CD4-positive, alpha-beta T cell (primary cell): ENCODE measurements at regions not wholly inside any gene's neighbourhood (a gene's known extent, or its start where the extent isn't known, plus 50 kb on each side); places are given as distances from the start of the nearest gene placed in this dataset.

Experiments used
- ATAC-seq: fragments of 200-7000 bp; cut with Tn5 transposase; one replicate; pipeline ENCODE4 v1.10.0; 2022; ENCODE audit warnings: mild to moderate bottlenecking; ENCODE audit not compliant: poor library complexity
- CTCF ChIA-PET: fragments of 350-600 bp; sonication (Branson Sonifier 250); formaldehyde crosslinking; loops from one replicate; lab custom pipeline; 2021; ENCODE audit warnings: antibody characterized with exemption, inconsistent platforms; lab: Charles Lee
- POLR2A ChIA-PET: fragments of 350-600 bp; sonication (Branson Sonifier 250); formaldehyde crosslinking; loops from one replicate; lab custom pipeline; 2021; ENCODE audit warnings: antibody characterized with exemption, inconsistent platforms; lab: Charles Lee
- DNase-seq, 14 experiments: peaks; one replicate each; pipeline ENCODE4 v3.0.0-alpha.2; 2013 to 2020; ENCODE audit warnings: mixed read lengths in 2 of 14
- H3K27ac ChIP-seq, 2 donors: one replicate each; pipeline versions ENCODE4 v1.5.1 to v1.7.0; 2013; ENCODE audit warnings: low read length in 2 of 2, low read depth in 1 of 2, mild to moderate bottlenecking in 1 of 2
- H3K27me3 ChIP-seq, 2 experiments: 1 replicate in 1 of 2; 2 replicates in 1 of 2; pipeline versions ENCODE4 v1.6.1 to v1.7.0; 2013; ENCODE audit warnings: low read length in 2 of 2, control low read depth in 1 of 2, mild to moderate bottlenecking in 1 of 2, moderate library complexity in 1 of 2; ENCODE audit not compliant: insufficient read depth in 2 of 2, control insufficient read depth in 1 of 2
- H3K36me3 ChIP-seq: one replicate; pipeline ENCODE4 v1.6.1; 2013; ENCODE audit warnings: low read length, control low read depth; ENCODE audit not compliant: insufficient read depth
- H3K4me1 ChIP-seq: one replicate; pipeline ENCODE4 v1.6.1; 2013; ENCODE audit warnings: low read length, control low read depth; ENCODE audit not compliant: insufficient read depth
- H3K4me3 ChIP-seq: one replicate; pipeline ENCODE4 v1.5.1; 2013; ENCODE audit warnings: mild to moderate bottlenecking, low read length, moderate library complexity
- H3K9me3 ChIP-seq, 2 experiments: 1 replicate in 1 of 2; 2 replicates in 1 of 2; pipeline versions ENCODE4 v1.6.1 to v1.7.0; 2013; ENCODE audit warnings: low read length in 2 of 2, mild to moderate bottlenecking in 2 of 2, control low read depth in 1 of 2, moderate library complexity in 1 of 2; ENCODE audit not compliant: control insufficient read depth in 1 of 2, insufficient read depth in 1 of 2
- H3K27ac Mint-ChIP-seq: one replicate; pipeline ENCODE4 v1.8.0; 2020; ENCODE audit warnings: mixed read lengths
- H3K27me3 Mint-ChIP-seq: one replicate; pipeline ENCODE4 v1.8.0; 2021; ENCODE audit warnings: mixed read lengths
- H3K36me3 Mint-ChIP-seq: one replicate; pipeline ENCODE4 v1.8.0; 2021; ENCODE audit warnings: low read depth, mixed read lengths
- H3K4me1 Mint-ChIP-seq: one replicate; pipeline ENCODE4 v1.8.0; 2021; ENCODE audit warnings: low read depth, mixed read lengths
- H3K4me3 Mint-ChIP-seq: one replicate; pipeline ENCODE4 v1.8.0; 2020; ENCODE audit warnings: mild to moderate bottlenecking, mixed read lengths
- H3K9me3 Mint-ChIP-seq: one replicate; pipeline ENCODE4 v1.8.0; 2020; ENCODE audit warnings: mixed read lengths
- CTCF ChIP-seq: fragments of 200-600 bp; IDR thresholded peaks from one replicate; pipeline ENCODE4 v1.8.0; 2022; ENCODE audit warnings: antibody characterized with exemption, mild to moderate bottlenecking
- intact Hi-C, 2 experiments: fragments of 100-400 bp; cut with DNase I in 1 of 2; cut with micrococcal nuclease in 1 of 2; formaldehyde crosslinking; loops; one replicate each; pipeline versions ENCODE4 v1.15.1 to v1.9.0; 2023 to 2025; cut with DNase I, micrococcal nuclease

- no peak overlapping the region for H3K27ac Mint-ChIP-seq
- ATAC-seq (no peak), DNase-seq (no peak)
- no peak overlapping the region for H3K27ac ChIP-seq
- intact Hi-C loops, result no loop called here
- no peaks in the 10 kb centered on the region for H3K27me3 Mint-ChIP-seq
- no peaks in the 10 kb centered on the region for H3K36me3 ChIP-seq
- no peaks in the 10 kb centered on the region for H3K27me3 ChIP-seq
- TF ChIP-seq CTCF, result no peak
- no peaks in the 10 kb centered on the region for H3K4me1 ChIP-seq
- CTCF ChIA-PET, result no interaction called here
- POLR2A ChIA-PET, result no interaction called here
- H3K4me3 Mint-ChIP-seq, result no peak overlapping the region
- peaks cover 11% of the 10 kb centered on the region for H3K9me3 Mint-ChIP-seq
- H3K4me3 ChIP-seq, result no peak overlapping the region
- H3K9me3 ChIP-seq, result peaks cover 0 to 4% of the 10 kb centered on the region in 2 experiments
- no peaks in the 10 kb centered on the region for H3K36me3 Mint-ChIP-seq
- no peaks in the 10 kb centered on the region for H3K4me1 Mint-ChIP-seq
Observed at GRCh38 chr4:29852537-29852936, 867.6 kb upstream of the PCDH7 start.

- H3K36me3 ChIP-seq, result no peaks in the 10 kb centered on the region
- peaks cover 0 to 5% of the 10 kb centered on the region in 2 experiments for H3K9me3 ChIP-seq
- H3K27me3 ChIP-seq, result no peaks in the 10 kb centered on the region
- H3K27me3 Mint-ChIP-seq, result no peaks in the 10 kb centered on the region
- no peaks in the 10 kb centered on the region for H3K4me1 ChIP-seq
- POLR2A ChIA-PET, result no interaction called here
- DNase-seq (no peak), ATAC-seq (no peak)
- H3K4me1 Mint-ChIP-seq, result no peaks in the 10 kb centered on the region
- TF ChIP-seq CTCF, result no peak
- peaks cover 16% of the 10 kb centered on the region for H3K9me3 Mint-ChIP-seq
- no peak overlapping the region for H3K4me3 ChIP-seq
- no peak overlapping the region for H3K4me3 Mint-ChIP-seq
- intact Hi-C loops, result no loop called here
- CTCF ChIA-PET, result no interaction called here
- no peaks in the 10 kb centered on the region for H3K36me3 Mint-ChIP-seq
- no peak overlapping the region for H3K27ac Mint-ChIP-seq
- H3K27ac ChIP-seq, result no peak overlapping the region
Observed at GRCh38 chr4:29853833-29854232, 866.3 kb upstream of the PCDH7 start.

- Histone ChIP-seq H3K9me3 (peaks cover 0 to 5% of the 10 kb centered on the region in 2 experiments), H3K27ac (no peak overlapping the region), H3K36me3 (no peaks in the 10 kb centered on the region), H3K4me1 (no peaks in the 10 kb centered on the region), H3K27me3 (no peaks in the 10 kb centered on the region), H3K4me3 (no peak overlapping the region)
- TF ChIP-seq CTCF, result no peak
- intact Hi-C loops, result no loop called here
- POLR2A ChIA-PET, result no interaction called here
- ATAC-seq (no peak), DNase-seq (no peak)
- Mint-ChIP-seq H3K27me3 (no peaks in the 10 kb centered on the region), H3K27ac (no peak overlapping the region), H3K36me3 (no peaks in the 10 kb centered on the region), H3K4me1 (no peaks in the 10 kb centered on the region), H3K4me3 (no peak overlapping the region), H3K9me3 (peaks cover 16% of the 10 kb centered on the region)
- CTCF ChIA-PET, result no interaction called here
Observed at GRCh38 chr4:29861307-29861706, 858.9 kb upstream of the PCDH7 start.
